Muscle layer of colon (tissue), 2 donors: ENCODE measurements at regions not wholly inside any gene's neighbourhood (a gene's known extent, or its start where the extent isn't known, plus 50 kb on each side); places are given as distances from the start of the nearest gene placed in this dataset.

Source experiments
- H3K27ac ChIP-seq: one replicate; pipeline ENCODE4 v1.7.0; 2013; ENCODE audit warnings: low read depth, mild to moderate bottlenecking, low read length, moderate library complexity
- H3K27me3 ChIP-seq, 2 donors: one replicate each; pipeline ENCODE4 v1.7.0; 2013; ENCODE audit warnings: low read length in 2 of 2, mild to moderate bottlenecking in 2 of 2; ENCODE audit not compliant: insufficient read depth in 2 of 2, control insufficient read depth in 1 of 2
- H3K36me3 ChIP-seq: one replicate; pipeline ENCODE4 v1.7.0; 2013; ENCODE audit warnings: mild to moderate bottlenecking, low read length; ENCODE audit not compliant: insufficient read depth
- H3K4me1 ChIP-seq: one replicate; pipeline ENCODE4 v1.7.0; 2013; ENCODE audit warnings: mild to moderate bottlenecking, low read length; ENCODE audit not compliant: insufficient read depth
- H3K4me3 ChIP-seq, 2 donors: one replicate each; pipeline ENCODE4 v1.7.0; 2013; ENCODE audit warnings: low read length in 2 of 2, low read depth in 1 of 2, mild to moderate bottlenecking in 1 of 2, moderate library complexity in 1 of 2
- H3K9ac ChIP-seq: one replicate; pipeline ENCODE4 v1.7.0; 2013; ENCODE audit warnings: low read length
- H3K9me3 ChIP-seq: one replicate; pipeline ENCODE4 v1.7.0; 2013; ENCODE audit warnings: mild to moderate bottlenecking, low read length
- donor health status: abdominal sarcoma.
- donor health status: Adenocarcinoma of cecum.

DNA sequence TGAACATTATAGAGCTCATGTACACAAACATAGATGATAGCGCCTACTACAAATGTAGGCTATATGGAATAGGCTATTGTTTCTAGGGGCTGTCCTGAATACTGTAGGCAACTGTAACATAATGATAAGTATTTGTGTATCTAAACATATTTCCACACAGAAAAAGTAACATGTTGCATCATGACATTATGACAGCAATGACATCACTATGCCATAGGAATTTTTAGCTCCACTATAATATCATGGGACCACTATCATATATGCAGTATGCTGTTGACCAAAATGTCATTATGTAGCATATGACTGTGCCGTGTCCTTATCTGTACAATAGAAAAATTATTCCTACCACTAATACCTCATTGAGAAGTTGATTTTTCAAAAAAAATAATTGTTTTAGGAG lies 96.7 kb upstream of the SSTR1 start:
- Histone ChIP-seq H3K27me3 (no peaks in the 10 kb centered on the region), H3K9ac (no peak overlapping the region), H3K4me3 (no peak overlapping the region), H3K4me1 (no peaks in the 10 kb centered on the region), H3K27ac (no peak overlapping the region), H3K9me3 (no peaks in the 10 kb centered on the region), H3K36me3 (no peaks in the 10 kb centered on the region)

- no peak overlapping the region for H3K4me3 ChIP-seq
- H3K9ac ChIP-seq = no peak overlapping the region
- H3K36me3 ChIP-seq = no peaks in the 10 kb centered on the region
- H3K9me3 ChIP-seq = no peaks in the 10 kb centered on the region
- H3K4me1 ChIP-seq = no peaks in the 10 kb centered on the region
- no peaks in the 10 kb centered on the region for H3K27me3 ChIP-seq
- H3K27ac ChIP-seq = no peak overlapping the region
Observed at GRCh38 chr14:38113546-38113945, 94.2 kb upstream of the SSTR1 start.

- no peaks in the 10 kb centered on the region for H3K9me3 ChIP-seq
- H3K4me3 ChIP-seq = no peak overlapping the region
- no peaks in the 10 kb centered on the region for H3K36me3 ChIP-seq
- no peaks in the 10 kb centered on the region for H3K4me1 ChIP-seq
- H3K27me3 ChIP-seq = no peaks in the 10 kb centered on the region
- no peak overlapping the region for H3K9ac ChIP-seq
- no peak overlapping the region for H3K27ac ChIP-seq
Observed at GRCh38 chr14:38116895-38117294, 90.8 kb upstream of the SSTR1 start.

DNA sequence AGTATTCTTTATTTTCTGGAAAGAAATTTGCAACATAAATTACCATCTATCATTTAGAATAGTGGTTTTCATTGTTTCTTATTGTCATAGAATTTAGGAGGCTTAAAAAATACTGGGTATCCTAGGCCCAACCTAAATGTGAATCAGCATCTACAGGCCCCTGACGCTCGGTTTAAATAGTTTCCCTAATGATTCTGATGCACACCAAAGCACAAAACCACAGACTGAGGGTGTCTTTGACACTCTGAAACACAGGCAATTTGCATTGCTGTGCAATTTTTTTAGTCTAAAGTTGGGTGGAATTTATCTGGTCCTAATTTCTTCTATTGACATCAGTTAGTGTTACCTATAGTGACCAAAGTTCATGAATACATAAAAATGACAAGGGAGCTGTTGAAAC lies 87.6 kb upstream of the SSTR1 start:
- Histone ChIP-seq H3K4me3 (no peak overlapping the region), H3K27ac (no peak overlapping the region), H3K4me1 (no peaks in the 10 kb centered on the region), H3K27me3 (no peaks in the 10 kb centered on the region), H3K9me3 (no peaks in the 10 kb centered on the region), H3K9ac (no peak overlapping the region), H3K36me3 (no peaks in the 10 kb centered on the region)

- Histone ChIP-seq H3K9ac (no peak overlapping the region), H3K27me3 (no peaks in the 10 kb centered on the region), H3K27ac (no peak overlapping the region), H3K4me1 (no peaks in the 10 kb centered on the region), H3K9me3 (no peaks in the 10 kb centered on the region), H3K4me3 (no peak overlapping the region), H3K36me3 (no peaks in the 10 kb centered on the region)
Observed at GRCh38 chr14:38121320-38122020, 86.2 kb upstream of the SSTR1 start.

- Histone ChIP-seq H3K9ac (no peak overlapping the region), H3K9me3 (no peaks in the 10 kb centered on the region), H3K27me3 (no peaks in the 10 kb centered on the region), H3K36me3 (no peaks in the 10 kb centered on the region), H3K27ac (no peak overlapping the region), H3K4me1 (no peaks in the 10 kb centered on the region), H3K4me3 (no peak overlapping the region)
Observed at GRCh38 chr14:38122241-38122640, 85.5 kb upstream of the SSTR1 start.

GRCh38 chr14:38124506-38124905 lies 83.2 kb upstream of the SSTR1 start:
- H3K4me3 ChIP-seq = no peak overlapping the region
- H3K36me3 ChIP-seq = no peaks in the 10 kb centered on the region
- H3K9me3 ChIP-seq = no peaks in the 10 kb centered on the region
- no peak overlapping the region for H3K27ac ChIP-seq
- no peak overlapping the region for H3K9ac ChIP-seq
- H3K4me1 ChIP-seq = no peaks in the 10 kb centered on the region
- H3K27me3 ChIP-seq = no peaks in the 10 kb centered on the region

DNA sequence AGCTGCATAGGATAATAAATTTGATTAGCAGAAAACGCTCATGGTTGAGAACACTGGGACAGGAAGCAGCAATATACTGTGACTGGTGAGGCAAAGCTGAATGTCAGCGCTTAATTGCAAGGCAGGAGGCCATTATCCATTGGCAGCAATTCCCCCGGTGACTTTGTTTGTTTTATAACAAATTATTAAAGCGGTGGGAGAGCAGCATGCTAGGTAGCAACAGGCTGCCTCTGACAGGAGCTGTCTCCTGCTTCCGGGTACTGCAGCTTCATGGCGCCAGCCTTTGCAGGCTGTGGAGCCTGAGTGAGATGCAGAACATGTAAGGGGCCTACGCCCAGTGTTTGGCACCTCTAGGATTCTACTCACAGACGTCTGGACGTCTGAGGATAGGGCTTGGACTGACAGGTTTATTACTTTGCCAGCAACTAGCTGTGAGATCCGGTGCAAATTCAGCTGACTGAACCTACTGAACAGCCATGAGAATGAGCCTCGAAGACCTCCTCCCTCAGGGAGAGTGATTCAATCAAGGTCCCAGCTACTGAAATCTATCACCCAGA lies 82.1 kb upstream of the SSTR1 start:
- Histone ChIP-seq H3K4me1 (no peaks in the 10 kb centered on the region), H3K36me3 (no peaks in the 10 kb centered on the region), H3K27me3 (no peaks in the 10 kb centered on the region), H3K9ac (no peak overlapping the region), H3K4me3 (no peak overlapping the region), H3K9me3 (no peaks in the 10 kb centered on the region), H3K27ac (no peak overlapping the region)

- no peaks in the 10 kb centered on the region for H3K27me3 ChIP-seq
- no peaks in the 10 kb centered on the region for H3K36me3 ChIP-seq
- no peaks in the 10 kb centered on the region for H3K4me1 ChIP-seq
- H3K27ac ChIP-seq = no peak overlapping the region
- H3K9ac ChIP-seq = no peak overlapping the region
- no peak overlapping the region for H3K4me3 ChIP-seq
- no peaks in the 10 kb centered on the region for H3K9me3 ChIP-seq
Observed at GRCh38 chr14:38127356-38127755, 80.3 kb upstream of the SSTR1 start.

DNA sequence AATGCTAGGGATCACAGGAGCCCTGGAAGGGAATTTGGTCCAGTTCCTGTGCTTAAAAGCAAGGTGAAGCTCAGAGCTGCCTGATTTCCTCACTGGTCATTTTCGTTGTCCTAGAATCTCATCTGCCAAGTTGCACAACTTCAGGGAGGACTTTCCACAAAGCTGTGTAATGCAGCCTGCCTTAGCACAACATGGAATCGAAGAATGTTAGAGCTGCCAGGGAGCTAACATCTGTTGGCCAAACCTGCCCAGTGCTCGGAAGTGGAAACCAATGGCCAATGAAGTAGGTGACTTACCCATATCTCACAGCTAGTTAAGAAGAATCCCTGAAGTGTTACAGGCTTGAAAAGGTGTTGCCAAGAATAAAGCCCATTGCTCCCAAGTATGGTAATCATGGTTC lies 79.9 kb upstream of the SSTR1 start:
- no peaks in the 10 kb centered on the region for H3K4me1 ChIP-seq
- H3K36me3 ChIP-seq = no peaks in the 10 kb centered on the region
- no peaks in the 10 kb centered on the region for H3K9me3 ChIP-seq
- no peak overlapping the region for H3K27ac ChIP-seq
- H3K9ac ChIP-seq = no peak overlapping the region
- H3K27me3 ChIP-seq = no peaks in the 10 kb centered on the region
- H3K4me3 ChIP-seq = no peak overlapping the region

DNA sequence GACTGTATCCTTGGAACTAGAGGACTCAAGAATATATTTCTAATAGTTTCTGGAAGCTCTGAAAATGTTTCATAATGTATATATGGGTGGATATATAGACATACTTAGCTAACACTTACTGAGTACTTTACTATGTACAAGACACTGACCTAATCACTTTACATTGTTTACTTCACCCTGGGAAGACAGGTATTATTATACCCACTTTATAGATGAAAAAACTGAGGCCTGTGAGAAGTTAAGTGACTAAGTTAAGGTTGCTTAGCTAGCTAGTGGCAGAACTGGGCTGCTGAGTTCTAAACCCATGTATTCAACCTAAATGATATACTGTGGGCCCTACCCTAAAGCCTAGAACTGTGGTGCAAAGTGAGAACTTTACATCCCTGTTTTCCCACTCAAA lies 79.1 kb upstream of the SSTR1 start:
- Histone ChIP-seq H3K4me3 (no peak overlapping the region), H3K9ac (no peak overlapping the region), H3K27me3 (no peaks in the 10 kb centered on the region), H3K4me1 (no peaks in the 10 kb centered on the region), H3K27ac (no peak overlapping the region), H3K9me3 (no peaks in the 10 kb centered on the region), H3K36me3 (no peaks in the 10 kb centered on the region)

GRCh38 chr14:38129192-38129591 lies 78.5 kb upstream of the SSTR1 start:
- H3K9me3 ChIP-seq = no peaks in the 10 kb centered on the region
- H3K27me3 ChIP-seq = no peaks in the 10 kb centered on the region
- no peak overlapping the region for H3K4me3 ChIP-seq
- no peaks in the 10 kb centered on the region for H3K36me3 ChIP-seq
- H3K4me1 ChIP-seq = no peaks in the 10 kb centered on the region
- no peak overlapping the region for H3K27ac ChIP-seq
- no peak overlapping the region for H3K9ac ChIP-seq
